Upper lobe of left lung (tissue), 4 donors: ENCODE measurements at regions not wholly inside any gene's neighbourhood (a gene's known extent, or its start where the extent isn't known, plus 50 kb on each side); places are given as distances from the start of the nearest gene placed in this dataset.

ENCODE experiments used
- POLR2A ChIP-seq, 4 donors: fragments of 450-650 bp; IDR thresholded peaks; one replicate each; pipeline ENCODE4 v1.5.1; 2016 to 2017; ENCODE audit warnings: antibody characterized with exemption in 4 of 4, mild to moderate bottlenecking in 2 of 4
- POLR2AphosphoS5 ChIP-seq, 2 donors: sonication (generic); formaldehyde crosslinking; IDR thresholded peaks; one replicate each; pipeline ENCODE4 v1.5.1; 2017; ENCODE audit warnings: antibody characterized with exemption in 2 of 2
- TF ChIP-seq, protein P1 (sequence below), 6 experiments: fragments of 450-650 bp in 4 of 6; fragments of 200-600 bp in 2 of 6; sonication (generic) in 2 of 6; IDR thresholded peaks; one replicate each; pipeline ENCODE4 v1.5.1; 2016 to 2019; ENCODE audit warnings: antibody characterized with exemption in 6 of 6

DNA sequence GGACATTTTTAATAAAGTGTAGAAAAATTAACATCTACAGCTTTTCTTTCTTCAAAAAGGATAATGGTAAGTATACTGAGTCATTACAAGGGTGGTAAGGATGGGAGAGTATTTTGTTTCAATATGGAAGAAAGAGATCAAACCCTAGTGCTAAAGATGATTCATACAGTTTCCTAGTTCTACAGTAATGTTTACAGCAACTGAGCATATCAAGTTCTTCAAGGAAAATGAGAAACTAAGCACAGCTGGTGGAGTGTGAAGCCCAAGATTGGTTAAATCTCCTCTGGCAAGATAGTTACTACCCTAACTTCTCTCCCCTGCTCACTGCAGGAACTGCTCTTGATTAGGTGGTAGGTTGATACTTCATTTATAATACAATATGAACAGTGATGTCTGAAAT, 467.5 kb downstream of the XIRP2 start:
- TF ChIP-seq, protein P1, sequence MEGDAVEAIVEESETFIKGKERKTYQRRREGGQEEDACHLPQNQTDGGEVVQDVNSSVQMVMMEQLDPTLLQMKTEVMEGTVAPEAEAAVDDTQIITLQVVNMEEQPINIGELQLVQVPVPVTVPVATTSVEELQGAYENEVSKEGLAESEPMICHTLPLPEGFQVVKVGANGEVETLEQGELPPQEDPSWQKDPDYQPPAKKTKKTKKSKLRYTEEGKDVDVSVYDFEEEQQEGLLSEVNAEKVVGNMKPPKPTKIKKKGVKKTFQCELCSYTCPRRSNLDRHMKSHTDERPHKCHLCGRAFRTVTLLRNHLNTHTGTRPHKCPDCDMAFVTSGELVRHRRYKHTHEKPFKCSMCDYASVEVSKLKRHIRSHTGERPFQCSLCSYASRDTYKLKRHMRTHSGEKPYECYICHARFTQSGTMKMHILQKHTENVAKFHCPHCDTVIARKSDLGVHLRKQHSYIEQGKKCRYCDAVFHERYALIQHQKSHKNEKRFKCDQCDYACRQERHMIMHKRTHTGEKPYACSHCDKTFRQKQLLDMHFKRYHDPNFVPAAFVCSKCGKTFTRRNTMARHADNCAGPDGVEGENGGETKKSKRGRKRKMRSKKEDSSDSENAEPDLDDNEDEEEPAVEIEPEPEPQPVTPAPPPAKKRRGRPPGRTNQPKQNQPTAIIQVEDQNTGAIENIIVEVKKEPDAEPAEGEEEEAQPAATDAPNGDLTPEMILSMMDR (IDR thresholded peaks at IDR 0.05) = no peak
- TF ChIP-seq POLR2A (IDR thresholded peaks at IDR 0.05) (no peak), POLR2AphosphoS5 (IDR thresholded peaks at IDR 0.05) (no peak)
